NCI-H446 treated with DMSO at 0.1 percent for 48 hours (cell line): ENCODE measurements at regions not wholly inside any gene's neighbourhood (a gene's known extent, or its start where the extent isn't known, plus 50 kb on each side); places are given as distances from the start of the nearest gene placed in this dataset.

Experiments
- DNase-seq: peaks from one replicate; lab custom pipeline; 2025; lab: John Stamatoyannopoulos, UW

GRCh38 chr12:67498991-67499390 lies 149.6 kb upstream of the DYRK2 start:
- DNase-seq: no peak

GRCh38 chr12:67501362-67501761 lies 147.2 kb upstream of the DYRK2 start:
- no peak for DNase-seq

GRCh38 chr12:67504026-67504425 lies 144.5 kb upstream of the DYRK2 start:
- DNase-seq: no peak

- no peak for DNase-seq
Observed at GRCh38 chr12:67506739-67507138, 141.8 kb upstream of the DYRK2 start.

- no peak for DNase-seq
Observed at GRCh38 chr12:67508830-67509229, 139.7 kb upstream of the DYRK2 start.

GRCh38 chr12:67509666-67510386 lies 138.7 kb upstream of the DYRK2 start:
- DNase-seq: no peak

- no peak for DNase-seq
Observed at GRCh38 chr12:67512061-67512460, 136.5 kb upstream of the DYRK2 start.

GRCh38 chr12:67514502-67514901 lies 134.0 kb upstream of the DYRK2 start:
- DNase-seq: no peak

- DNase-seq: no peak
Observed at GRCh38 chr12:67515679-67516340, 132.7 kb upstream of the DYRK2 start.

GRCh38 chr12:67517181-67517887 lies 131.2 kb upstream of the DYRK2 start:
- DNase-seq: peak; percentile 89

GRCh38 chr12:67519484-67520433 lies 128.8 kb upstream of the DYRK2 start:
- peak; percentile 98 for DNase-seq

- DNase-seq: peak; percentile 43
Observed at GRCh38 chr12:67520606-67521005, 127.9 kb upstream of the DYRK2 start.

- DNase-seq: no peak
Observed at GRCh38 chr12:67522222-67522621, 126.3 kb upstream of the DYRK2 start.

GRCh38 chr12:67523538-67523937 lies 125.0 kb upstream of the DYRK2 start:
- no peak for DNase-seq

- DNase-seq: peak; percentile 56
Observed at GRCh38 chr12:67524861-67525616, 123.5 kb upstream of the DYRK2 start.

- DNase-seq: no peak
Observed at GRCh38 chr12:67525617-67525884, 123.0 kb upstream of the DYRK2 start.

- no peak for DNase-seq
Observed at GRCh38 chr12:67526129-67526528, 122.4 kb upstream of the DYRK2 start.

- no peak for DNase-seq
Observed at GRCh38 chr12:67531051-67531450, 117.5 kb upstream of the DYRK2 start.

GRCh38 chr12:67531501-67531900 lies 117.0 kb upstream of the DYRK2 start:
- DNase-seq: no peak

- DNase-seq: no peak
Observed at GRCh38 chr12:67533159-67533558, 115.4 kb upstream of the DYRK2 start.

GRCh38 chr12:67534046-67534445 lies 114.5 kb upstream of the DYRK2 start:
- DNase-seq: no peak

- no peak for DNase-seq
Observed at GRCh38 chr12:67534681-67535080, 113.9 kb upstream of the DYRK2 start.
